RPMI7951 (cell line): ENCODE measurements at regions not wholly inside any gene's neighbourhood (a gene's known extent, or its start where the extent isn't known, plus 50 kb on each side); places are given as distances from the start of the nearest gene placed in this dataset.
"Not testable (repeated sequence)": the region's sequence is repeated elsewhere in the genome, so short reads cannot be mapped to it uniquely, and the experiment has no call there.

ENCODE experiments used
- DNase-seq: peaks from one replicate; pipeline ENCODE4 v3.0.0-alpha.2; 2012; ENCODE audit warnings: low read depth

DNA sequence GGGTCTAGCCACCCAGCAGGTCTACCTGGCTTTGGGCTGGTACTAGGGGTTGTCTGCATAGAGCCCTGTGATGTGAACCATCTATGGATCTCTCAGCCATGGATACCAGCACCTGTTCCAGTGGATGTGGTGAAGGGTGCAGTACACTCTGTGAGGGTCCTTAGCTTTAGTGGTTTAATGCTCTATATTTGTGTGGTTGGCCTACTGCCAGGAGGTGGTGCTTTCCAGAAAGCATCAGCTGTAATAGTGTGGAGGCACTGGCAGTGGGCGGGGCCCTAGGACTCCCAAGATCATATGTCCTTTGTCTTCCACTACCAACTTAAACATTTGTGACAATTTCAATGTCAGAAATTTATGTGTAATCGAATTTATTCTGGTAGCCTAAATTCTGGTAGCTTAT is 1065.1 kb downstream of the RPIA start:
- DNase-seq = not testable (repeated sequence)

DNA sequence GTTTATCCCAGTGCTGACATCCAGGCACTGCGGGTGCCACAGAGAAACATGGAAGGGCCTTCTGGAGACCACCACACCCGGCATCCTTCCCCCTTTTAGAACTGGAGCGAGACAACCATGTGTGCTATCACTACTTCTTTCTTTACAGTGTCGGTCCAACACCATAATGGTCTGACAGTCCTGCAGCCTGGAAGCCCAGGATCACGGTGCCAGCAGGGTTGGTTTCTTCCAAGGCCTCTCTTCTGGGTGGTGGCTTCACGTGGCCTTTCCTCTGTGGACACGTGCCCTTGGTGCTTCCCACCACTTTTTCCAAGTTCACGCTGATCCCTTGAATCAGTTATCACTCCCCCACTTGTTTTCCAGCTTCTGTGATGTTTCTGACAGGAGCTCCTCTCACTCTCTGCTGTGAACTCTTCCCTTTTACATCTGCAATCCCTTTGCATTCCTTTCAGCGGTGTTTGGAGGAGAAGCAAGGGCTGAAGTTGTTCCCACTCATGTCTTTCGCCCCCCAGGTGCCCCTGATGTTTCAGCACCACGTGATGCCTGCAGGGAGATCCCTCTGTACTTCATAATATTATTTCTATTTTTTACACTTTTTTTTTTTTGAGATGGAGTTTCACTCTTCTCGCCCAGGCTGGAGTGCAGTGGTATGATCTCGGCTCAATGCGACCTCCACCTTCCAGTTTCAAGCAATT is 1067.0 kb downstream of the RPIA start:
- DNase-seq = not testable (repeated sequence)

- DNase-seq = not testable (repeated sequence)
Measured at GRCh38 chr2:89760762-89761161, 1069.3 kb downstream of the RPIA start.

GRCh38 chr2:89761171-89761570 is 1069.7 kb downstream of the RPIA start:
- DNase-seq = not testable (repeated sequence)

GRCh38 chr2:89761863-89762262 is 1070.4 kb downstream of the RPIA start:
- not testable (repeated sequence) for DNase-seq

- not testable (repeated sequence) for DNase-seq
Measured at GRCh38 chr2:89762461-89763253, 1071.2 kb downstream of the RPIA start.

DNA sequence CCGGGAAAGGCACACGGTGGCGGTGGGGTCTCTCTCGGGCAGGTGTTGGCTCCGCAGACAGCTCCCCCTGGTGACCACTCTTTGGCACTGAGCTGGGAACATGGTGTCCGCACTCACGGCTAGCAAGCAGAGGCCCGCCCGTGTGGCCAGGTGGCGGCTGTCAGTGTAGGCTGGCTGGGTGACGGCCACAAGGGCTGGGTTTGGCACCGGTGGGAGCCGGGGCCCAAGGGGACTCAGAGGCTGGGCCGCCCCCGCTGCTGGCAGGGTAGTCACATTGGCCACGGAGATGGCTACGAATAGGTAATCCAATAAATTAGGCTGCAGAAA is 1071.7 kb downstream of the RPIA start:
- DNase-seq = no peak

DNA sequence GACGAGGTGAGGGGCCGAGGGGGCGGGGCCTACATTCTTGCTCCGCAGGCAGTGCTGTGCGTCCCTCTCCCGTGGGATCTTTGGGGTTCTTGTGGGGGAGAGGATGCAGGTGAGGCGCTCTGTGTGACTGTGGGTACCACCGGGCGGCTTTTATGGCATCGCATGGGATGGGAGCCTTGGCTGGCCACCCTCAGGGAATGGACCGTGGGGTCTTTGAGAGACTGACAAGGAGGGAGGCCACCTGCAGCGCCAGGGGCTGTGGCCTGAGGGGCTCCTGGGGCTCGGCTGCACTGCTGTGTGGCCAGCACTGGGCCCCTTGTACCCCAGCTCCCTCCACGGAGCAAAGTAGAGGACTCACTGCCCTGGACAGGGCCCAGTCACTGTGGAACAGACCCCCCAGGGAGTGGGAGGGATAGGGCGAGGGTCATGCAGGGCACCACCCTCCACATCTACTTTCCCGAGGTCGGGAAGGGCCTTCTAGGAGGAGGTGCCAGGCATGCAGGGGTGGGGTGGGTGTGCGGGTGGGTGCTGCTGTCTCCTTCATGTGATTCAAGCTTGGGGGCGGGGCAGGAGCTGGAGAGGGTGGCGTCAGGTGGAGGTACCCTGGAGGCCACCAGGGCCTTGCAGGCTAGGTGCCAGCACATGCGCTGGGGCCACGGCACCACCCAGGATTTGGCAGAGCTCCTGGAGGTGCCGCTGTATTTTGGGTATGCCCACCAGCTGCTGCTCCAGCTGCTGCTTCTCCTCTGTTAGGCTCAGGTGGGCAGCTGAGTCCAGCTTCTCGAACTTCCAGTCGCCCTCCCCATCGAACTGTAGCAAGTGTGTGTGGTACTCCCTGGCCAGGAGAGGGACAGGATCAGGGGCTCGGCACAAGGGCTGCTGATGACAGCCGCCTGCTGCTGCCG is 1072.4 kb downstream of the RPIA start:
- no peak for DNase-seq

DNA sequence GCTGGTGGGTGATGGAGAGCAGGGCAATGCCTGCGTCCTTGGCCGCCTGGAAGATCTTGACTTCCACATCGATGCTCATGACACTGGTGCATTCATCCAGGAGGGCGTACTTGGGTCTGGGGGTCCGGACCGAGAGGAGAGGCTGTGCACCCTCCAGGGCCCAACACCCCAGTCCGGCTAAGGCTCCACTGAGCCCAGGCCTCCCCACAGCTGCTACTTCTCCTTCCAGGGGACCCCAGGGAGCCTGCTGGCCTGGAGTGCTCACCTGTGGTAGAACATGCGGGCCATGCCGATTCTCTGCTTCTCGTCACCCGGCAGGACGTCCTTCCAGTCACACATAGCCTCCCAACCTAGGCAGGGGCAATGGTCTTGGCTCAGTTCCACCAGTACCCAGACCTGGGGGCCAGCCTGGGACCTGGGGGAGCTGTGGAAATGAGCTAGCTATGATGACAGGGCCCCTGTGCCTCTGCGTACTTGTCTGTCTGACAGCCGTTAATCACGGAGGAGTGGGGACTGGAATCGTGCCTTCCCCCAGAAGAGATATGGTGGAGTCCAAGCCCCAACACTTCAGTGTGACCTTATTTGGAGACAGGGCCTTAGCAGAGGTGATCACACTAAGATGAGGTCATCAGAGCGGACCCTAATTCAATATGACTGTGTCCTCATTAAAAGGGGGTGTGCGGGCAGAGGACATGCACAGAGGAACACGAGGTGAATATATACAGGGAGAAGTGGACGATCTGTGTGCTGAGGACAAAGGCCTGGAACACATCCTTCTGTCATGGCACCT is 1073.3 kb downstream of the RPIA start:
- not testable (repeated sequence) for DNase-seq

DNA sequence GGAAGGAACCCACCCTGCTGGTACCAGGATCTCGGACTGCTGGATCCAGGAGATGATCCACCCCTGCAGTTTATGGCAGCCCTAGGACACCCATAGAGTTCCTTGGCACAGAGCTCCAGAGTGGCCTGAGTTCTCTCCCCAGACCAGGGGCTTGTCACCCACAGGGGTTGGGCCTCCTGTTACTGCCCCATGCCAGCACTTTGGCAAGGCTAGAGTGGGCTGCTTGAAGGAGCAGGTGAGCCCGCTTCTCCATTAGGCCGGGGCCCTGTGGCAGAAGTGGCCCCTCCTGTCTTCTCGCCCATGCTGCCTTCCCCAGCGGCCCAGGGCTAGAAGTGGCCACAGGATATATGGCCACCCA is 1073.9 kb downstream of the RPIA start:
- not testable (repeated sequence) for DNase-seq

DNA sequence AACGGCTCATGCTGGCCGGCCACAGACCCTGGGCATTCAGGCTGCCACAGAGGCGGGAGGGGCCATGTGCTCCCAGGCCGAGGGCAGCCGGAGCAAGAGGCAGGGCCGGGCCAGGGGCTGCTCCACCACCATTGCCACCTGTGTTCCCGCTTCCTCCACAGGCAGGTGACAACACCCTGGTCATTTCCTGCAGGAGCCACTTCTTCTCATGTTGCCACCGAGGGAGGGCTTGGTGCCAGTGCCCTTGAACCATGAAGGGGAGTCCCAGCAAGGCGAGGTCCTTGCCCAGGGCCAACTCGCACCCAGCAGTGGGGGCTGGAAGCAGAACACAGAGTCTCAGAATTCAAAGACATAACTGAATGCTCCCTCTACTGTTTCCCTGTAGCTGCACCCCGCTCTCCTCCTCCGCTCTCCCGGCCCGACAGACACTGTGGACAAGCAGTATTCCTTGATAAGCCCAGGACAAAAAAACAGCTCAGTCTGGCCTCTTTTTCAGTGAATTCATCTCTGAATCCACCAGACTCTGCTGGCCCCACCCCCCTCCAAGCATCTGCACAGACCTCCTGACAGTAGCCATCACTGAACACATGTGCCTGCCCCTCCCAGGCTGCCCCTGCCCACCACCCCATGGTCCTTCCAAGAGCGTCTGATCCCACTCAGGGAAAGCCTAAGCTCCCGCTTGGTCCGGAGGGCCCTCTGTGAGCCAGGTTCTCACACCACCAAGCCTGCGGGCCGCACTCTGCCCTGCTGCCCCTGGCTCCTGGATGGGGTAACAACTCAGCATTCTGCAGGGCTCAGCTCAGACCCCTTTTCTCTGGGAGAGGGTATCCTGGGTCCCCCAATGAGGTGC is 1074.9 kb downstream of the RPIA start:
- not testable (repeated sequence) for DNase-seq

- not testable (repeated sequence) for DNase-seq
Measured at GRCh38 chr2:89767058-89767457, 1075.6 kb downstream of the RPIA start.

DNA sequence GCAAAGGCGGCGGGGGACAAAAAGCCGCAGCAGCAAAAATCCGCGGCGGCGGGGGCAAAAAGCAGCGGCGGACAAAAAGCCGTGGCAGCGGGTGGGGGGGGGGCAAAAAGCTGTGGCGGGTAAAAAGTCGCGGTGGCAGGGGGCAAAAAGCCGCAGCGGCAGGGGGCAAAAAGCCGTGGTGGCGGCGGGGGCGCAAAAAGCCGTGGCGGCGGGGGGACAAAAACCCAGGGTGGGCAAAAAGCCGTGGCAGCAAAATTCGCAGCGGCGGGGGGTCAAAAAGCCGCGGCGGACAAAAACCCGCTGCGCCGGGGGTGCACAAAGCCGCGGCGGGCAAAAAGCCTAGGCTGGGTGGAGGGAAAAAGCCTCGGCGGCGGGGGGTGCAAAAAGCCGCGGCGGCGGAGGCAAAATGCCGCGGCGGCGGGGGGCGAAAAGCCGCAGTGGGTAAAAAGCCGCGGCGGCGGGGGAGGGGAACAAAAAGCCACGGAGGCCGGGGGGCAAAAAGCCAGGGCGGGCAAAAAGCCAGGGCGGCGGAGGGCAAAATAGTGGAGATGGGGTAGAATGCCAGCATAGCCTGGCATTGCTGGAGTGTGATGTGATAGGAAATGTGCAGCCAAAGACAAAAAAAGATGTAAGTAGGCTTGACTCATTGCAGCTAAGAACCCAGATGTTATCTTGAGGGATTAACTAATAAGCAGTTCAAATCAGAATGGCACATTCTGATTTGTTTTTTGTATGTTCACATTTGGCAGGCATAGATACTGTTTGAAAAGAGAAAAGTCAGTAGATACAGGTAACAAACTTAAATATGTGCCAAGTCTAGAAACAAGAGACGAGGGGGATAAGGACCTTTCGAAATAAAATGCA is 1076.3 kb downstream of the RPIA start:
- no peak for DNase-seq

DNA sequence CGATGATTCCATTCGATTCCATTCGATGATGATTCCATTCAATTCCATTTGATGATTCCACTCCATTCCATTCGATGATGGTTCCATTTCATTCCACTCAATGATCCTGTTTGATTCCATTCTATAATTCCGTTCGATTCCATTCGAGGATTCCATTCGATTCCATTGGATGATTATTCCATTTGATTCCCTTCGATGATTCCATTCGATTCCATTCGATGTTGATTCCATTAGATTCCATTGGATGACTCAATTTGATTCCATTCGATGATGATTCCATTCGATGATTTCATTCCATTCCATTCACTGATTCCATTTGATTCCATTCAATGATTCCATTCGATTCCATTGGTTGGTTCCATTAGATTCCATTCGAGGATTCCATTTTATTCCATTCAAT is 1084.4 kb downstream of the RPIA start:
- DNase-seq = no peak

- no peak for DNase-seq
Measured at GRCh38 chr2:89780318-89780717, 1088.8 kb downstream of the RPIA start.

DNA sequence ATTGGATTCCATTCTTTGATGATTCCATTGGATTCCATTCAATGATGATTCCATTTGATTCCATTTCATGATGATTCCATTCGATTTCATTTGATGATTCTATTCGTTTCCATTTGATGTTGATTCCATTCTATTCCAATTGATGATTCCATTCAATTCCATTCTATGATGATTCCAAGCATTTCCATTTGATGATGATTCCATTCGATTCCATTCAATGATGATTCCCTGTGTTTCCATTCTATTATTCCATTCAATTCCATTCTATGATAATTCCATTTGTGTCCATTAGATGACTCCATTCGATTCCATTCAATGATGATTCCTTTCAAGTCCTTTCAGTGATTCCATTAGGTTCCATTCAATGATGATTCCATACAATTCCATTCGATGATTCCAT is 1090.5 kb downstream of the RPIA start:
- no peak for DNase-seq

GRCh38 chr2:89784960-89785359 is 1093.5 kb downstream of the RPIA start:
- no peak for DNase-seq

- DNase-seq = not testable (repeated sequence)
Measured at GRCh38 chr2:89785528-89785927, 1094.1 kb downstream of the RPIA start.

DNA sequence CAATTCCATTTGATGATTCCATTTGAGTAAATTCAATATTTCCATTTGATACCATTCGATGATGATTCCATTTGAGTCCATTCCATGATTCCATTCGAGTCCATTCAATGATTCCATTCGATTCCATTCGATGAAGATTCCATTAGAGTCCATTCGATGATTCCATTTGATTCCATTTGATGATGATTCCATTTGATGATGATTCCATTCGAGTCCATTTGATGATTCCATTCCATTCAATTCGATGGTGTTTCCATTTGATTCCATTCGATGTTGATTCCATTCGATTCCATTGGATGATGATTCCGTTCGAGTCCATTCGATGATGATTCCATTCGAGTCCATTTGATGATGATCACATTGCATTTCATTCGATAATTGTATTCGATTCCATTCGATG is 1095.2 kb downstream of the RPIA start:
- not testable (repeated sequence) for DNase-seq

DNA sequence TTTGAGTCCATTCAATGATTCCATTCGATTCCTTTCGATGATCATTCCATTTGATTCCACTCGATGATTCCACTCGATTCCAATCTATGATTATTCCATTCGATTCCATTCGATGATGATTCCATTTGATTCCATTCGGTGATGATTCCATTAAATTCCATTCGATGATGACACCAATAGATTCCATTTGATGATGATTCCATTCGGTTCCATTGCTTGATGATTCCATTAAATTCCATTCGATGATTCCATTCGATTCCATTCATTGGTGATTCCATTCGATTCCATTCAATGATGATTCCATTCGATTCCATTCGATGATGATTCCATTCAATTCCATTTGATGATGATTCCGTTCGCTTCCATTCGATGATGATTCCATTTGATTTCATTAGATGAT is 1104.1 kb downstream of the RPIA start:
- DNase-seq = not testable (repeated sequence)
